ENCODE measurements at regions not wholly inside any gene's neighbourhood (a gene's known extent, or its start where the extent isn't known, plus 50 kb on each side); places are given as distances from the start of the nearest gene placed in this dataset.

DNA sequence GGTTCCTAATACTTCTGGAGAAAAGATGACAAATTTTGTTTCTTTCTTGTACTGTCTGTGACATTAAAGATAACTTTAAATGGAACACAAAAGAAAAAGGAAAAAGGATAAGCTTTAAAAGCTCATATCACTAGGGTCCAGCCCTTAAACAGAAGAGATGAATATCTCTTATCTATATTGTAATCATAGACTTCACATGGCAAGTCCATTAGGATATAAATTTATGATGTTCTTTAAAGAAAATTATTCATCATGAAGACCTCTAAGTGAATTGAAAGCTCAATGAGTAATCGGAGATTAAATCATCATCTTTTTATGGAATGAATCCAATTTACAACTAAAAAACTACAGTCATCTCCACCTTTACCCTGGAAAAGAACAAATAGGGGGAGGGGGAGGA is 111.6 kb upstream of the SATB2 start:
- TF ChIP-seq POLR2A (IDR thresholded peaks at IDR 0.05) = no peak
- TF ChIP-seq, protein P1, sequence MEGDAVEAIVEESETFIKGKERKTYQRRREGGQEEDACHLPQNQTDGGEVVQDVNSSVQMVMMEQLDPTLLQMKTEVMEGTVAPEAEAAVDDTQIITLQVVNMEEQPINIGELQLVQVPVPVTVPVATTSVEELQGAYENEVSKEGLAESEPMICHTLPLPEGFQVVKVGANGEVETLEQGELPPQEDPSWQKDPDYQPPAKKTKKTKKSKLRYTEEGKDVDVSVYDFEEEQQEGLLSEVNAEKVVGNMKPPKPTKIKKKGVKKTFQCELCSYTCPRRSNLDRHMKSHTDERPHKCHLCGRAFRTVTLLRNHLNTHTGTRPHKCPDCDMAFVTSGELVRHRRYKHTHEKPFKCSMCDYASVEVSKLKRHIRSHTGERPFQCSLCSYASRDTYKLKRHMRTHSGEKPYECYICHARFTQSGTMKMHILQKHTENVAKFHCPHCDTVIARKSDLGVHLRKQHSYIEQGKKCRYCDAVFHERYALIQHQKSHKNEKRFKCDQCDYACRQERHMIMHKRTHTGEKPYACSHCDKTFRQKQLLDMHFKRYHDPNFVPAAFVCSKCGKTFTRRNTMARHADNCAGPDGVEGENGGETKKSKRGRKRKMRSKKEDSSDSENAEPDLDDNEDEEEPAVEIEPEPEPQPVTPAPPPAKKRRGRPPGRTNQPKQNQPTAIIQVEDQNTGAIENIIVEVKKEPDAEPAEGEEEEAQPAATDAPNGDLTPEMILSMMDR (IDR thresholded peaks at IDR 0.05) = no peak
- TF ChIP-seq EP300 (IDR thresholded peaks at IDR 0.05) = no peak
